ENCODE measurements at regions not wholly inside any gene's neighbourhood (a gene's known extent, or its start where the extent isn't known, plus 50 kb on each side); places are given as distances from the start of the nearest gene placed in this dataset.

- Histone ChIP-seq H3K9me3 (ENCODE audit: control insufficient read depth, insufficient read depth, low read depth, low read length) (no peaks in the 10 kb centered on the region), H3K4me3 (ENCODE audit: low read depth, low read length) (no peak overlapping the region), H3K36me3 (ENCODE audit: control insufficient read depth in 2 of 2, insufficient read depth in 1 of 2, low read length in 2 of 2) (no peaks in the 10 kb centered on the region), H3K27ac (ENCODE audit: extremely low read depth, low read depth, low read length) (no peak overlapping the region), H3K4me1 (ENCODE audit: control insufficient read depth, insufficient read depth, low read length) (no peaks in the 10 kb centered on the region)
- POLR2A ChIA-PET, result no interaction called here
- TF ChIP-seq ZNF785 (tag by site-specific recombination; IDR thresholded peaks at IDR 0.05), result no peak
- TF ChIP-seq ZNF548 (tag by site-specific recombination; IDR thresholded peaks at IDR 0.05), result no peak
- TF ChIP-seq YY1 (tag by site-specific recombination; IDR thresholded peaks at IDR 0.05), result no peak
- no peak for TF ChIP-seq ZNF114 (tag by site-specific recombination; IDR thresholded peaks at IDR 0.05)
- CTCF ChIA-PET, result interaction anchor here (1.0 to 1.5 kb wide), 3 partner anchors 10 to 22 kb away, joined by 3 read pairs; no protein-coding TSS in a partner anchor
Observed at GRCh38 chr12:75699251-75699650, 187.8 kb upstream of the KRR1 start.

GRCh38 chr12:75698052-75698451, 186.6 kb upstream of the KRR1 start:
- POLR2A ChIA-PET, result no interaction called here
- Histone ChIP-seq H3K36me3 (ENCODE audit: control insufficient read depth in 2 of 2, insufficient read depth in 1 of 2, low read length in 2 of 2) (no peaks in the 10 kb centered on the region), H3K9me3 (ENCODE audit: control insufficient read depth, insufficient read depth, low read depth, low read length) (no peaks in the 10 kb centered on the region), H3K4me1 (ENCODE audit: control insufficient read depth, insufficient read depth, low read length) (no peaks in the 10 kb centered on the region), H3K27ac (ENCODE audit: extremely low read depth, low read depth, low read length) (no peak overlapping the region), H3K4me3 (ENCODE audit: low read depth, low read length) (no peak overlapping the region)
- CTCF ChIA-PET, result interaction anchor here (1.5 kb wide), 1 partner anchor 11 kb away, joined by 3 read pairs; no protein-coding TSS in a partner anchor
- TF ChIP-seq ZNF175 (tag by site-specific recombination; IDR thresholded peaks at IDR 0.05) (no peak), ZNF157 (tag by site-specific recombination; IDR thresholded peaks at IDR 0.05) (no peak), ZSCAN16 (tag by site-specific recombination; IDR thresholded peaks at IDR 0.05) (no peak), ZNF174 (tag by site-specific recombination; IDR thresholded peaks at IDR 0.05) (no peak), ZNF677 (tag by site-specific recombination; IDR thresholded peaks at IDR 0.05) (no peak), ZNF26 (tag by site-specific recombination; IDR thresholded peaks at IDR 0.05) (no peak), ZNF426 (tag by site-specific recombination; IDR thresholded peaks at IDR 0.05) (no peak), IKZF3 (tag by site-specific recombination; IDR thresholded peaks at IDR 0.05) (no peak), SETDB1 (IDR thresholded peaks at IDR 0.05; ENCODE audit: insufficient read length, low read length) (no peak), ZNF580 (tag by site-specific recombination; IDR thresholded peaks at IDR 0.05) (no peak), MYNN (tag by site-specific recombination; IDR thresholded peaks at IDR 0.05; ENCODE audit: borderline replicate concordance) (no peak), ZNF513 (tag by site-specific recombination; IDR thresholded peaks at IDR 0.05) (no peak)

GRCh38 chr12:75695926-75696325, 184.5 kb upstream of the KRR1 start:
- Histone ChIP-seq H3K4me3 (ENCODE audit: low read depth, low read length) (no peak overlapping the region), H3K36me3 (ENCODE audit: control insufficient read depth in 2 of 2, insufficient read depth in 1 of 2, low read length in 2 of 2) (no peaks in the 10 kb centered on the region), H3K27ac (ENCODE audit: extremely low read depth, low read depth, low read length) (no peak overlapping the region), H3K9me3 (ENCODE audit: control insufficient read depth, insufficient read depth, low read depth, low read length) (no peaks in the 10 kb centered on the region), H3K4me1 (ENCODE audit: control insufficient read depth, insufficient read depth, low read length) (no peaks in the 10 kb centered on the region)
- ChIA-PET CTCF (no interaction called here), POLR2A (no interaction called here)
- TF ChIP-seq ZFHX2 (tag by site-specific recombination; conservative IDR thresholded peaks at IDR 0.05), result no peak
- TF ChIP-seq ZNF501 (tag by site-specific recombination; IDR thresholded peaks at IDR 0.05), result no peak
